Skeletal muscle satellite cell (primary cell): ENCODE measurements at regions not wholly inside any gene's neighbourhood (a gene's known extent, or its start where the extent isn't known, plus 50 kb on each side); places are given as distances from the start of the nearest gene placed in this dataset.

Experiments used
- H3K27me3 ChIP-seq: 2 replicates; pipeline ENCODE4 v1.7.0; 2013; ENCODE audit warnings: low read length; ENCODE audit not compliant: control insufficient read depth, insufficient read depth
- H3K36me3 ChIP-seq: 2 replicates; pipeline ENCODE4 v1.7.0; 2013; ENCODE audit warnings: mild to moderate bottlenecking, control low read depth, low read length; ENCODE audit not compliant: insufficient read depth
- H3K4me1 ChIP-seq: 2 replicates; pipeline ENCODE4 v1.7.0; 2013; ENCODE audit warnings: low read length; ENCODE audit not compliant: control insufficient read depth, insufficient read depth
- H3K4me2 ChIP-seq: 2 replicates; pipeline ENCODE4 v1.7.0; 2013; ENCODE audit warnings: mild to moderate bottlenecking, low read length
- H3K4me3 ChIP-seq: 2 replicates; pipeline ENCODE4 v1.7.0; 2013; ENCODE audit warnings: low read length
- H3K9ac ChIP-seq: 2 replicates; pipeline ENCODE4 v1.7.0; 2013; ENCODE audit warnings: mild to moderate bottlenecking, low read depth, low read length, moderate library complexity
- H3K9me3 ChIP-seq: replicated peaks from 2 replicates; pipeline ENCODE4 v1.7.0; 2013; ENCODE audit warnings: mild to moderate bottlenecking, control low read depth, low read length

DNA sequence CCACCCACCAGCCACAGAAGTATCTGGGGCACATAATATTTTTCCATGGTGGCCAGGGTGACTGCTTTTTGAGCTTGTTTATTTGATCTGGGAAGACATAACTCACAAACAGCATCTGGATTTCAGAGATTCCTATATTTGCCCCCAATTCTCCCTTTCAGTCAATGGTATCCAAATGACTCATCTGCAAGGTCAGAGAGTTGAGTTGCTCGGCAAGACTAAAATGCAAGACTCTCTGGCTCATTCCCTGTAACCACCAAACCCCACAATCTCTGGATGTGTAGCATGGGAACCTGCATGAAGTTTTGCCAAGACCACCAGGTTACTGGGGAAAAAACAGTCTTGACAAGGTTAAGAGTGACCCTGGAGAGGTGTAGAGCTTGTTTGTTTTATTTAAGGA lies 174.9 kb upstream of the FAR2 start:
- no peaks in the 10 kb centered on the region for H3K4me1 ChIP-seq
- H3K9ac ChIP-seq: no peak overlapping the region
- no peaks in the 10 kb centered on the region for H3K36me3 ChIP-seq
- no peak overlapping the region for H3K4me2 ChIP-seq
- H3K4me3 ChIP-seq: no peak overlapping the region
- H3K9me3 ChIP-seq: no peaks in the 10 kb centered on the region
- H3K27me3 ChIP-seq: no peaks in the 10 kb centered on the region

DNA sequence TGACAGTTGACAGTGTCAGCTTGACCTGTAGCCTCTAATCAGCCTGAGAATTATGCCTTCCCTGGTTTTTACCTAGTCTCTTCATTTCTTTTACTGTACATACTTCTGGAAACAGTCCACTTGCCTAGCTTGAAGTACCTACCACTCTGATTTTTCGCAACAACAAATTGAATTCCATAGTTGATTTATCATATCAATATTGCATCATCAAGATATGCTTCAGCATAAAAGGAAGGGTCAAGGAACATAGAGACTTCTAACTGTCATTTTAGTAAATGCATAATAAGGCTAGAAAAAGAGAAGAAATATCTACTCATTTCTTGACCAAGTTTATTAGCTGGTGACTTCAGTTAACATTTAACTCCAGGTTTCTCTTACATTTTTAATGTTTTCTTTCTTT lies 174.2 kb upstream of the FAR2 start:
- no peaks in the 10 kb centered on the region for H3K27me3 ChIP-seq
- no peak overlapping the region for H3K9ac ChIP-seq
- H3K36me3 ChIP-seq: no peaks in the 10 kb centered on the region
- no peaks in the 10 kb centered on the region for H3K9me3 ChIP-seq
- no peak overlapping the region for H3K4me2 ChIP-seq
- H3K4me1 ChIP-seq: no peaks in the 10 kb centered on the region
- H3K4me3 ChIP-seq: no peak overlapping the region

DNA sequence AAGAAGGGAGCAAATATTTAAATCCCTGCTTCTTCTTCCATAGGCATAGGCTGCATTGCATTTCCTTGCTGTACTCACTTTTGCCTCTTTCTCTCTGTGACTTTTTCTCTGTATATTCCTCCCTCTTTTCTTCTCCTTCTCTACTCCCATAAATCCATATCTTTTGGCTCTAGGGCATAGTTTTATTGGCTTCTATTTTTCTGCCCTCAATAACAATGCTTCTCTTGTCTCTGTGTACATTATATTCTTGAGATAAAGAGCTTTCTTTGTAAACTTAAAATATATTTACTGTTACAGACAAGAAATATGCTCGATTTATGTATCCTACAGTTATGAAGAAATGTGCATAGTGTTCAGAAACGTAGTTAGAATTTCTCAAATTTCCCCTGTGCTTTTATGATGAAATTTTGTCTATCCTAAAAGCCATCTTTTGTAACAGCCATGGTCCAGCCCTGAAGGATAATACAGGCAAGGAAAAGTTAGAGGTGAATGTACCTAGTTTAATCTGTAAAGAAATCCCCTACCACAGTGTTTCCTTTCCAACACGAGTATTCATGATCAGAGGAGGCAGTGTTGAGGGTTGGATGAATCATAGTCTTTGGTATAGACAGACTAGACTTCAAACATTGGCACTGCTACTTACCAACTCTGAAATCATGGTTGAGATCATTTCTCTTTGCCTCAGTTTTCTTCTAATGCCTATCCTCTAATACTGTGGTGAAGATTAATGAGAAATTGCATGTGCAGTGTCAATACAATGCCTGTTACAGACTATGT lies 173.3 kb upstream of the FAR2 start:
- Histone ChIP-seq H3K36me3 (no peaks in the 10 kb centered on the region), H3K27me3 (no peaks in the 10 kb centered on the region), H3K9me3 (no peaks in the 10 kb centered on the region), H3K9ac (no peak overlapping the region), H3K4me2 (no peak overlapping the region), H3K4me1 (no peaks in the 10 kb centered on the region), H3K4me3 (no peak overlapping the region)

DNA sequence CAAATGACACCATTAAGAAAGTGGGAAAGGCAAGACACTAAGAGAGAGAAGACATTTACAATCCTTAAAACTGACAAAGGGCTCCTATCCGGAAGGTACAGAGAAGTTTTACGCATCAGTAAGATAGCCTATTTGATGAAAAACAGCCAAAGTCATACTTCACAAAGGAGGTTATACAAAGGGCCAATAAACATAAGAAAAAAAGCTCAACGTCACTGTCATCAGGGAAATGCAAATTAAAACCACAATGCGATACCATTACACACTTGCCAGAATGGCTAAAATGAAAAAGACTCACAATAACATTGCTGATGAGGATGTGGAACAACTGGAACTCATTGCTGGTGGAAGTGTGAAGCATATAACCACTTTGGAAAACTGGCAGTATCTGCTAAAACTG lies 168.6 kb upstream of the FAR2 start:
- no peak overlapping the region for H3K9ac ChIP-seq
- H3K4me1 ChIP-seq: no peaks in the 10 kb centered on the region
- H3K36me3 ChIP-seq: no peaks in the 10 kb centered on the region
- H3K4me2 ChIP-seq: no peak overlapping the region
- H3K27me3 ChIP-seq: no peaks in the 10 kb centered on the region
- H3K4me3 ChIP-seq: no peak overlapping the region
- no peaks in the 10 kb centered on the region for H3K9me3 ChIP-seq

DNA sequence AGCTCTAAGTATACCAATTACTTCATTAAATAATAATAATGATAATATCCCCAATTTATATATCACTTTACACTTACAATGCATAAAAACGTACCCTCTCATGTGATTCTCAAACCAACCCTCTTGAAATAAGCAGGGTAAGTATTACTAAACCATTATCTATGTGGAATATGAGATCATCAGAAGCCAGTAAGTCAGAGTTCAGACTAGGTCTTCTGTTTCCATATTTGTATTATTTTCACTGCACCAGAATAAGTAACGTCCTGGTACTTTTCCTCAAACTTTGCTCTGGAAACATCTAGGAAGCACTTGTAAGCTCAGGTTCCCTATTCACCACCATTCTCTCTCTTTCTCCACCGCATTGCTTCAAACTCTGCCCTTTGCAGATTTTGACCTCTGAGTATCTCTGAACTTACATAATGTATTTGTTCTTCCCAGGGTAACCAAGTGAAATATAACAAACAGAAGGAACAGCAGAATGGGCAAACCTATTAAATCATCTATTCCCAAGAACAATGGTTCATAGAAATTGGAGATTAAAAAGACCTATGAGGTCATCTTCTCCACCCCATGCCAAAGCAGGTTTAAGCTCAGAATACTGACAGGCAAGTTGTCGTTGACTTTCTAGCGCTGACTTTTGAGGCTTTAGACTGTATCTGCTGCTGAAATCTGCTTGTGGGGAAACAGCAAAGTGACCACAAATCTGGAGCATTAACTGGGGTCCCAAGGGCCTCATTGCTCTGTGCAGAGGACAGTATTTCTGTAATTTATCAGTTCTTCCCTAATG lies 161.3 kb upstream of the FAR2 start:
- H3K4me1 ChIP-seq: no peaks in the 10 kb centered on the region

DNA sequence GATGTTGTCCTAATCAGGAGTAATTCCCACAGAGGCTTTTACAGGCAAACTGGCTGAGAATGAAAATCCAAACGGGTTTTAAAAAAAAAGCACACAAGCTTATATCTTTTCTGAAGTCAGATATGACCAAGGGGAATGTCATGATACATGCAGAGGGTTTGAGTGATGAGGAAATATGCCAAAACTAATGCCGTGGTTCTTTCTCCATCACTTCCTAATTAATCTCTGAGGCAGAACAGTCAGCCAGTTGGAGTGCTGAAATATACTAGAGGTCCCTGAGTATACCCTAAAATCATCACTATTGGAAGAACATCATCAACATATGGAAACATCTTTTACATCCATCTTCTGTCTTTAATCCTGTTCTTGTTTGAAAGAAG lies 160.8 kb upstream of the FAR2 start:
- no peak overlapping the region for H3K4me2 ChIP-seq
- H3K9me3 ChIP-seq: no peaks in the 10 kb centered on the region
- no peak overlapping the region for H3K9ac ChIP-seq
- H3K27me3 ChIP-seq: no peaks in the 10 kb centered on the region
- H3K4me3 ChIP-seq: no peak overlapping the region
- H3K36me3 ChIP-seq: no peaks in the 10 kb centered on the region
- no peaks in the 10 kb centered on the region for H3K4me1 ChIP-seq

More for the DNA sequence above, 161.3 kb upstream of the FAR2 start:
- H3K36me3 ChIP-seq: no peaks in the 10 kb centered on the region
- H3K9me3 ChIP-seq: no peaks in the 10 kb centered on the region
- H3K4me2 ChIP-seq: no peak overlapping the region
- H3K4me3 ChIP-seq: no peak overlapping the region
- H3K9ac ChIP-seq: no peak overlapping the region
- H3K27me3 ChIP-seq: no peaks in the 10 kb centered on the region

DNA sequence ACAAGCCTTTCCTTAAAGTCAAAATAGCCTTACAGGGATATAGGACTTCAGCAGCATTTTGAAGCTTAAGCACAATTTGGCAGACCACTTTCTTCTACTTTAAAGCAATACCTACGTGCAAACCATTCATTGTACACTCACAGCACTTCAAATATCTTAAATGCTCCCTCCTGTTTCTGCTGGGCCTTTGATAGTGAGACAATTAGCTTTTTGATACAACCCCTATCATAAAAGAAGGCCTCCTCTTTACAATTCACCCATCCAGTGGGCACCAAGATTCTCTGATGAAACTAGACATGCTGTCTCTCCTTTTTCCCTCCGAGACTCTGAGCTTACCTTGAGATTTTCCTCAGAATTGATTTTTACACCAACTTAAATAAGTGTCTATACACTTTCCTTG lies 157.5 kb upstream of the FAR2 start:
- H3K9me3 ChIP-seq: no peaks in the 10 kb centered on the region
- H3K9ac ChIP-seq: no peak overlapping the region
- H3K27me3 ChIP-seq: no peaks in the 10 kb centered on the region
- H3K4me2 ChIP-seq: no peak overlapping the region
- H3K4me1 ChIP-seq: no peaks in the 10 kb centered on the region
- H3K36me3 ChIP-seq: no peaks in the 10 kb centered on the region
- no peak overlapping the region for H3K4me3 ChIP-seq

DNA sequence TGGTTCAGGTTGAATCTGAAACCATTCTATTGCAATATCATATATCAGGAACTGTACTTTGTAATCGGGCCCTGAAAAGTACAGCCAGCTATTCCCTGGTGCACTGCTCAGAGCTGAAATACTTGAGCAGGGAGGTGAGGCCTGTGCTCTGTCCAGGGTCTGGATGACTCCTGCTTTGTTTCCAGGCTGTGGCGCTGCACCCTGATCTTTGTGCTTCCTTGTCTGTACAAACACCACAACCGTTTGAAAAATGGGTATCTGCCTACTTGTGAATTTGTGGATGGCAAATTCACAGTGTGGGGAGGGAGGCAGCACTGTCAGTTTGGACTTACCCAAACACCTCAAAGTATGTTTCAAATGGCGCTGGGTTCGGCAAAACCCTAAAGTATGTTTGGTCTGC lies 155.4 kb upstream of the FAR2 start:
- H3K4me1 ChIP-seq: peaks cover 5% of the 10 kb centered on the region
- H3K4me3 ChIP-seq: no peak overlapping the region
- H3K4me2 ChIP-seq: no peak overlapping the region
- H3K36me3 ChIP-seq: no peaks in the 10 kb centered on the region
- H3K9me3 ChIP-seq: no peaks in the 10 kb centered on the region
- no peaks in the 10 kb centered on the region for H3K27me3 ChIP-seq
- no peak overlapping the region for H3K9ac ChIP-seq

DNA sequence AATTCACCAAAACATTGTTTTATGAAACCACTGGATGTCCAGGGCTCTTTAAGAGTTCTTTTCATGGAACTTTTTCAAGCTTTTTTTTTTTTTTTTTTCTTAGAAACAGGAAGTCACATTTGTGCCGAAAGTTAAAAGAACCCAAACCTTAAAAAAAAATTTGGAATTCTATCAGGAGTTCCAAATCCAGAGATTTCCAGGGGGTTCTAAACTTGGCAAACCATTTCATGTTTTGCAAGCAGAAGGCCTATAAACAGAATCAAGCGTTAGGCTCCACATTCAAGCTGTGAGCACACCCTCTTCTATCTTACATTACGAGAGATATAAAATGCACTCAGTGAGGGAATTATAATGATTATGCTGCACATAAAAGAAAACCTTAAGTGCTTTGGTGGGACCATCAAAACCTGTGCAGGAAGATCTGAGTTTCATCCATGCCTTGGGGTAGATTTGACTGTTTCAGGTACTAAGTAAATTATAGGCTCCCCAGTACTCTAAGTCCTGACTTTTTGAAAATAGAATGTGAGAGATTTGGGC lies 154.8 kb upstream of the FAR2 start:
- Histone ChIP-seq H3K4me1 (peaks cover 8% of the 10 kb centered on the region), H3K4me3 (no peak overlapping the region), H3K36me3 (no peaks in the 10 kb centered on the region), H3K27me3 (no peaks in the 10 kb centered on the region), H3K9me3 (no peaks in the 10 kb centered on the region), H3K9ac (no peak overlapping the region), H3K4me2 (no peak overlapping the region)

DNA sequence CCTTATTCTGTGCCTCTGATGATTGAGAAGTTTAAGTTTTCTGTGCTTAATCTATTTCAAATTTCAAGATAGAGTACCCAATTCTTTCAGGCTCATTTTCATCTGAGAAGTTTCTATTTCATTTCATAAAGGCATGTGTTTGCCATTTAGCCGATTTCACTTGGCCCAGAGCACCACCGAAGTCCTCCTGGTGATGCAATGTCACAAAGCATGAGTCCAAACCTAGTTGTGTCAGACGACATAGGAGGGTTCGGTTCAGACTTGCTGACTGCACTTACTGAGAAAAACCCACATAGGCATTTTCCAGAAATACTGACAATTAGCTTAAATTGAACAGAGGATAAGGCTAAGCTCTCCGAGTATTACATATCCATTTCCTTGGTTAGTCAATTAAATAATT lies 152.4 kb upstream of the FAR2 start:
- Histone ChIP-seq H3K9ac (no peak overlapping the region), H3K36me3 (no peaks in the 10 kb centered on the region), H3K4me3 (no peak overlapping the region), H3K4me1 (peaks cover 9% of the 10 kb centered on the region), H3K9me3 (no peaks in the 10 kb centered on the region), H3K4me2 (no peak overlapping the region), H3K27me3 (no peaks in the 10 kb centered on the region)

DNA sequence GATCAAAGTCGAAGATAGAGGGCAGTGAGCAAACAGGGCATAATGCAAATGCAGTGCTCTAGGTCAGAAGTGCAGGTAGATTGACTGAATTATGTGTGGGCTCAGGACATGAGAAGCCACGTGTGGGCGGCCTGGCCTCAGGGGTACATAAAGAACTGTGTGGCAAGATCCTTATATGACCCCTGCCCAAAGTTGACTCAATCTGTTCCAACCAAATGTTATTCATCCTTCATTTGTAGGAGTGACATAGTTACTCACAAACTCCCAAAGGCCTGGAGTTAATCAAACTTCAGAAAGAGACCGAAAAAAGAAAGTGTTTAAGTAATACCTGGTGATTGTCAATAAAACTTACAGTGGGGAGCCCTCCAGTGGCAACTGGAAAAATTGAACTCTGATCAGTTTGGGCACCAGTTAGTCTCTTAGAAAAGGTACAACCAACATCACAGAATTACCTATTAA lies 150.4 kb upstream of the FAR2 start:
- Histone ChIP-seq H3K36me3 (no peaks in the 10 kb centered on the region), H3K4me3 (no peak overlapping the region), H3K4me1 (peaks cover 9% of the 10 kb centered on the region), H3K9me3 (no peaks in the 10 kb centered on the region), H3K27me3 (no peaks in the 10 kb centered on the region), H3K9ac (no peak overlapping the region), H3K4me2 (no peak overlapping the region)
